Vagina (tissue), 2 donors: ENCODE measurements at regions not wholly inside any gene's neighbourhood (a gene's known extent, or its start where the extent isn't known, plus 50 kb on each side); places are given as distances from the start of the nearest gene placed in this dataset.

Experiments used
- DNase-seq, 2 donors: peaks; one replicate each; pipeline ENCODE4 v3.0.0-alpha.2; 2017; ENCODE audit errors: extremely low spot score in 2 of 2
- H3K27ac ChIP-seq: fragments of 200-600 bp; sonication (generic); one replicate; pipeline ENCODE4 v1.5.1; 2019
- H3K27me3 ChIP-seq: fragments of 200-600 bp; sonication (generic); one replicate; pipeline ENCODE4 v1.5.1; 2019
- H3K36me3 ChIP-seq, 2 donors: fragments of 200-600 bp; sonication (generic); one replicate each; pipeline ENCODE4 v1.5.1; 2017 to 2019
- H3K4me1 ChIP-seq: fragments of 200-600 bp; sonication (generic); one replicate; pipeline ENCODE4 v1.5.1; 2019
- H3K4me3 ChIP-seq, 2 donors: fragments of 200-600 bp; sonication (generic); 1 replicate in 1 of 2; 2 replicates in 1 of 2; pipeline ENCODE4 v1.5.1; 2016 to 2019
- H3K9me3 ChIP-seq: fragments of 200-600 bp; sonication (generic); one replicate; pipeline ENCODE4 v1.5.1; 2019
- POLR2A ChIP-seq, 2 donors: fragments of 450-650 bp; IDR thresholded peaks; one replicate each; pipeline ENCODE4 v1.6.1; 2017; ENCODE audit warnings: antibody characterized with exemption in 2 of 2, mild to moderate bottlenecking in 2 of 2, moderate library complexity in 2 of 2
- POLR2AphosphoS5 ChIP-seq, 2 donors: sonication (generic); formaldehyde crosslinking; IDR thresholded peaks; one replicate each; pipeline ENCODE4 v1.9.0; 2017; ENCODE audit warnings: antibody characterized with exemption in 2 of 2, mild to moderate bottlenecking in 2 of 2, low read depth in 1 of 2; ENCODE audit not compliant: insufficient read depth in 1 of 2
- intact Hi-C: fragments of 100-400 bp; cut with DNase I; formaldehyde crosslinking; loops from one replicate; pipeline ENCODE4 v1.15.1; 2023
- TF ChIP-seq, protein P1 (sequence below), 3 experiments: fragments of 450-650 bp in 2 of 3; fragments of 200-600 bp in 1 of 3; sonication (generic) in 1 of 3; IDR thresholded peaks; one replicate each; pipeline ENCODE4 v1.5.1; 2017 to 2019; ENCODE audit warnings: antibody characterized with exemption in 3 of 3, mild to moderate bottlenecking in 2 of 3, moderate library complexity in 2 of 3

DNA sequence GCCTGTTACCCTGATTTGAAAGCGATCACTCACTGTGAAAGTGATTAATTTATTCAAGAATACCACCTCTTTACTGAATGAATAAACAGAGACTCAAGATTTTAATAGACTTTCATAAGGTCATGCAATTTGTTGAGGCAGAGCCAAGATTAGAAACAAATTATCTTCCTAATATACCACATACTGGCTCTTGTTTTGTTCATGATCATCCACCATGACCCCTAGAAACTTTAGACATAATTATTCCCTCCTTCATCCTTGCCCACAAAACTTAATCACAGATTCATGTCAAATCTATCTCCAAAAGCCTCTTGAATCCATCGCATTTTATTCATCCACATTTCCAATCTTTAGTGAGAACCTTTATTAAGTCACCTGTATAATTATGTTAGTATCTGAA is 152.3 kb downstream of the ATXN7L3B start:
- no peaks in the 10 kb centered on the region for H3K9me3 ChIP-seq
- H3K4me3 ChIP-seq: no peak overlapping the region
- no peak for TF ChIP-seq POLR2AphosphoS5 (IDR thresholded peaks at IDR 0.05; ENCODE audit: insufficient read depth in 1 of 2, low read depth in 1 of 2)
- TF ChIP-seq, protein P1, sequence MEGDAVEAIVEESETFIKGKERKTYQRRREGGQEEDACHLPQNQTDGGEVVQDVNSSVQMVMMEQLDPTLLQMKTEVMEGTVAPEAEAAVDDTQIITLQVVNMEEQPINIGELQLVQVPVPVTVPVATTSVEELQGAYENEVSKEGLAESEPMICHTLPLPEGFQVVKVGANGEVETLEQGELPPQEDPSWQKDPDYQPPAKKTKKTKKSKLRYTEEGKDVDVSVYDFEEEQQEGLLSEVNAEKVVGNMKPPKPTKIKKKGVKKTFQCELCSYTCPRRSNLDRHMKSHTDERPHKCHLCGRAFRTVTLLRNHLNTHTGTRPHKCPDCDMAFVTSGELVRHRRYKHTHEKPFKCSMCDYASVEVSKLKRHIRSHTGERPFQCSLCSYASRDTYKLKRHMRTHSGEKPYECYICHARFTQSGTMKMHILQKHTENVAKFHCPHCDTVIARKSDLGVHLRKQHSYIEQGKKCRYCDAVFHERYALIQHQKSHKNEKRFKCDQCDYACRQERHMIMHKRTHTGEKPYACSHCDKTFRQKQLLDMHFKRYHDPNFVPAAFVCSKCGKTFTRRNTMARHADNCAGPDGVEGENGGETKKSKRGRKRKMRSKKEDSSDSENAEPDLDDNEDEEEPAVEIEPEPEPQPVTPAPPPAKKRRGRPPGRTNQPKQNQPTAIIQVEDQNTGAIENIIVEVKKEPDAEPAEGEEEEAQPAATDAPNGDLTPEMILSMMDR (IDR thresholded peaks at IDR 0.05): no peak
- TF ChIP-seq POLR2A (IDR thresholded peaks at IDR 0.05): no peak
- no peaks in the 10 kb centered on the region for H3K36me3 ChIP-seq
- DNase-seq: no peak
- H3K4me1 ChIP-seq: no peaks in the 10 kb centered on the region
- intact Hi-C loops: no loop called here
- H3K27ac ChIP-seq: no peak overlapping the region
- no peaks in the 10 kb centered on the region for H3K27me3 ChIP-seq

DNA sequence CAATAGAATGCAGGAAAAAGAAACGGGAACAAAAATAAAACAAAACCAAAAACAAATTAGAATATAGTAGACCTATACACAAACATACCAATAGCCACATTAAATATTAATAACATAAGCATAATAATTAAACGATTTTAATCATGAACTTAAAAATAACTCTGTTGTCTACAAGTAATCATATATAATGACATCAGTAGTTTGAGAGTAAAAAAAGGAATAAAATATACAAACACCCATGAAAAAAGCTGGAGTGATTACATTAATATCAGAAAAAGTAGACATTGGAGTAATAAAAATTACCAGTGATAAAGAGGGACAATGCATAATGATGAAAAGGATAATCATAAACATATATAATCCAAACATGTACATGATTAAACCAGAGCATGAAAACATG is 181.8 kb downstream of the ATXN7L3B start:
- H3K36me3 ChIP-seq: no peaks in the 10 kb centered on the region
- H3K27ac ChIP-seq: no peak overlapping the region
- TF ChIP-seq, protein P1 (IDR thresholded peaks at IDR 0.05): no peak
- TF ChIP-seq POLR2AphosphoS5 (IDR thresholded peaks at IDR 0.05; ENCODE audit: insufficient read depth in 1 of 2, low read depth in 1 of 2) (no peak), POLR2A (IDR thresholded peaks at IDR 0.05) (no peak)
- no peaks in the 10 kb centered on the region for H3K27me3 ChIP-seq
- H3K4me3 ChIP-seq: no peak overlapping the region
- no peaks in the 10 kb centered on the region for H3K9me3 ChIP-seq
- no peak for DNase-seq
- intact Hi-C loops: no loop called here
- H3K4me1 ChIP-seq: no peaks in the 10 kb centered on the region

DNA sequence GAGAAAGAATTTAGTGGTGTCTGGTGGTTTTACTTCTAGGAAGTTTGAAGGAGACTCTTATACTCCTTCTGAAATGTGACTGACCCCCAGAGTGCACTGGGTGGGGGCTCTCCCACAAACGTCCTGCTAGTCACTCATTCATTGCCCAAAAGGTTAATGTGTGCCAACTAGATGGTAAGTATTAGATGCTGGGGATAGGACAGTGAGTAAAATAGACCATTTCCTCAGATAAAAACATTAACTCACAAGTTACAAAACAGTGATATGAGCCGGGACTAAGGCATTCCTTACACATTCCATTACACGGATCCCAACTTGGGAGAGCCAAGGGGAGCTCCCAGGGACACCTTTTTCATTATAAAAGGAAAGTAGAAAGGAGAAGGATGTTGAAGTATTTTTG is 185.1 kb downstream of the ATXN7L3B start:
- Histone ChIP-seq H3K36me3 (no peaks in the 10 kb centered on the region), H3K4me1 (no peaks in the 10 kb centered on the region), H3K9me3 (no peaks in the 10 kb centered on the region), H3K27ac (no peak overlapping the region), H3K4me3 (no peak overlapping the region), H3K27me3 (no peaks in the 10 kb centered on the region)
- TF ChIP-seq POLR2AphosphoS5 (IDR thresholded peaks at IDR 0.05; ENCODE audit: insufficient read depth in 1 of 2, low read depth in 1 of 2) (no peak), POLR2A (IDR thresholded peaks at IDR 0.05) (no peak)
- TF ChIP-seq, protein P1 (IDR thresholded peaks at IDR 0.05): no peak
- intact Hi-C loops: no loop called here
- no peak for DNase-seq

DNA sequence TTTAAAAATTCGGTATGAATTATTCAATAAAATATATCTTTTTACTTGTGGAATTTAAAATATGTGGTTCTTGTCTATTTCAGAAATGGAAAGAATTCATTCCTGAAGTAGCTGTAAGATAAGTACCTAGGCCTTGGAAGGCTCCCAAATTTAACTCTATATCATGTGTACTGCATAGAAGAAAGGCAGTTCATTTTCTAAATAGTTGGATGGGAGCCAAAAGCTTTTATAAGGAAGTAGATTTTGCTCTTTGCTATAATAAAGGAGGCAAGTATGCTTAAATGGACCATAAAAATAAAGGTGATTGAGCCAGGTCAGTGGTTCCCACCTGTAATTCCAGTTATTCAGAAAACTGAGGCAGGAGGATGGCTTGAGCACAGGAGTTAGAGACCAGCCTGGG is 187.5 kb downstream of the ATXN7L3B start:
- TF ChIP-seq POLR2AphosphoS5 (IDR thresholded peaks at IDR 0.05; ENCODE audit: insufficient read depth in 1 of 2, low read depth in 1 of 2) (no peak), POLR2A (IDR thresholded peaks at IDR 0.05) (no peak)
- TF ChIP-seq, protein P1 (IDR thresholded peaks at IDR 0.05): no peak
- intact Hi-C loops: no loop called here
- Histone ChIP-seq H3K27ac (no peak overlapping the region), H3K36me3 (no peaks in the 10 kb centered on the region), H3K4me3 (no peak overlapping the region), H3K4me1 (no peaks in the 10 kb centered on the region), H3K9me3 (no peaks in the 10 kb centered on the region), H3K27me3 (no peaks in the 10 kb centered on the region)
- no peak for DNase-seq

DNA sequence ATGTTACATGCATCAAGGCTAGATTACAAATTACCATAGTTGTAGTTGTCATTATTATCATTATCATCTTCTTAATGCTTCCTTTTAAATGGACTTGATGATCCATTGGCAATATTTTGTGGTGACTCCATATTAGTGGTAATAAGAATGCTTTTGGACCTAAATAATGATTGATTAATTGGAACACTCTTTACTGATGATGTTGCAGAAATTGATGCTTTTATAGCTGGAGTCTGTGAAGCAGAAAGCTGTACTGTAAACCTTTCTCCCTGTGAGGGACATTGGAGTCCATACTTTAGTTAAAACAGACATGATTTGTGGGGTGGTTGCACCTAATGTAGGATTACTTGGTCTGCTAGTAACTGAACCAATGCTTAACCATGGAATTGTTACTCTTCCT is 190.4 kb downstream of the ATXN7L3B start:
- TF ChIP-seq POLR2AphosphoS5 (IDR thresholded peaks at IDR 0.05; ENCODE audit: insufficient read depth in 1 of 2, low read depth in 1 of 2) (no peak), POLR2A (IDR thresholded peaks at IDR 0.05) (no peak)
- TF ChIP-seq, protein P1 (IDR thresholded peaks at IDR 0.05): no peak
- no peaks in the 10 kb centered on the region for H3K36me3 ChIP-seq
- no peak overlapping the region for H3K4me3 ChIP-seq
- H3K4me1 ChIP-seq: no peaks in the 10 kb centered on the region
- no peak overlapping the region for H3K27ac ChIP-seq
- intact Hi-C loops: no loop called here
- H3K9me3 ChIP-seq: no peaks in the 10 kb centered on the region
- H3K27me3 ChIP-seq: no peaks in the 10 kb centered on the region
- no peak for DNase-seq
